ENCODE measurements at regions not wholly inside any gene's neighbourhood (a gene's known extent, or its start where the extent isn't known, plus 50 kb on each side); places are given as distances from the start of the nearest gene placed in this dataset.

GRCh38 chr17:79428988-79429387, 181.9 kb downstream of the RBFOX3 start:
- CTCF ChIA-PET = no interaction called here

More at GRCh38 chr17:79428988-79429387, 181.9 kb downstream of the RBFOX3 start:
- Histone ChIP-seq H3K4me3 (replicated peaks in 1 of 2; ENCODE audit: low read depth in 1 of 2, low read length in 2 of 2) (no peak overlapping the region), H3K9ac (ENCODE audit: low read length) (no peak overlapping the region), H2AFZ (ENCODE audit: low read depth, low read length, poor library complexity, severe bottlenecking) (no peak overlapping the region), H3K36me3 (ENCODE audit: control insufficient read depth in 1 of 2, insufficient read depth in 2 of 2, low read length in 2 of 2) (no peaks in the 10 kb centered on the region), H3K27me3 (ENCODE audit: insufficient read depth, low read length) (peaks cover 8% of the 10 kb centered on the region; the same call in 1 of the 2 replicates), H3K9me3 (ENCODE audit: control insufficient read depth in 1 of 2, insufficient read depth in 1 of 2, low read depth in 1 of 2, low read length in 2 of 2) (no peaks in the 10 kb centered on the region), H3K27ac (ENCODE audit: low read depth, low read length) (no peak overlapping the region), H3K4me1 (ENCODE audit: control insufficient read depth in 1 of 2, insufficient read depth in 2 of 2, low read length in 2 of 2) (peaks cover 5 to 7% of the 10 kb centered on the region in 2 experiments; a peak in 2 of 4 replicates), H3K79me2 (ENCODE audit: insufficient read depth, low read length) (no peaks in the 10 kb centered on the region), H4K20me1 (ENCODE audit: insufficient read depth) (no peaks in the 10 kb centered on the region), H3K9me2 (ENCODE audit: insufficient read depth) (no peaks in the 10 kb centered on the region), H3K4me2 (ENCODE audit: low read length) (no peak overlapping the region)
- ATAC-seq = no peak
- ChIA-PET POLR2A (no interaction called here), RAD21 (ENCODE audit: low non-redundant PET in 1 of 2, low total read pairs in 2 of 2, uncharacterized antibody in 2 of 2, unreplicated experiment in 2 of 2) (no interaction called here)
- intact Hi-C loops (cut with micrococcal nuclease) = loop anchor here (5.0 kb wide), 1 partner anchor 183 kb away; the partner anchor contains the start of gene RBFOX3
- no TSS peak for BruUV-seq (replicated peaks)
- TF ChIP-seq EGR1 (IDR thresholded peaks at IDR 0.05; ENCODE audit: low read depth) = no peak
- no peak for TF ChIP-seq CTCF (IDR thresholded peaks at IDR 0.05 in 2 of 3, conservative IDR thresholded peaks at IDR 0.05 in 1 of 3; ENCODE audit: borderline replicate concordance in 1 of 3, insufficient read depth in 1 of 3, low read depth in 2 of 3, low read length in 2 of 3)
- no peak for TF ChIP-seq CEBPB (IDR thresholded peaks at IDR 0.05; ENCODE audit: low read depth)
- TF ChIP-seq REST (IDR thresholded peaks at IDR 0.05; ENCODE audit: low read depth) = no peak
- TF ChIP-seq MAX (IDR thresholded peaks at IDR 0.05) = no peak
- TF ChIP-seq ATF3 (IDR thresholded peaks at IDR 0.05) = no peak
- no peak for TF ChIP-seq YY1 (IDR thresholded peaks at IDR 0.05; ENCODE audit: extremely low read depth, insufficient replicate concordance, low read depth, low read length)
- DNase-seq (ENCODE audit: low read depth, low spot score) = no peak
